A549 (cell line): ENCODE measurements at regions not wholly inside any gene's neighbourhood (a gene's known extent, or its start where the extent isn't known, plus 50 kb on each side); places are given as distances from the start of the nearest gene placed in this dataset.

Source experiments
- ATAC-seq, 2 experiments: fragments of 200-7000 bp in 1 of 2; fragments of >200 bp in 1 of 2; cut with Nextera tagmentation in 1 of 2; cut with Tn5 transposase in 1 of 2; 3 replicates each; pipeline versions ENCODE4 v1.8.0 to v1.9.1; 2018 to 2020; ENCODE audit warnings: mild to moderate bottlenecking in 1 of 2, moderate library complexity in 1 of 2
- CTCF ChIA-PET: fragments of 300-600 bp; sonication (Branson Sonifier 250); formaldehyde crosslinking; extraction: SDS; loops from one replicate; lab custom pipeline; 2021; ENCODE audit warnings: antibody characterized with exemption, inconsistent platforms; lab: Yijun Ruan, JAX
- POLR2A ChIA-PET: fragments of 350-600 bp; formaldehyde crosslinking; extraction: SDS; loops from one replicate; lab custom pipeline; 2021; ENCODE audit warnings: antibody characterized with exemption, inconsistent platforms; lab: Yijun Ruan, JAX
- DNase-seq, 2 experiments: peaks; one replicate each; pipeline versions ENCODE4 v3.0.0 to v3.0.0-alpha.2; 2011 to 2016; ENCODE audit warnings: low read depth in 1 of 2, low spot score in 1 of 2
- FAIRE-seq: peaks from 2 replicates; lab custom pipeline; 2011; peaks lifted over from hg19 to GRCh38; lab: Jason Lieb, UNC
- H3K27ac ChIP-seq, 2 experiments: fragments of >200 bp; sonication (Bioruptor Twin); formaldehyde crosslinking; 3 replicates each; pipeline ENCODE4 v1.5.1; 2016 to 2017
- H3K4me1 ChIP-seq: fragments of >200 bp; sonication (Bioruptor Twin); formaldehyde crosslinking; 3 replicates; pipeline ENCODE4 v1.6.1; 2016
- H3K4me2 ChIP-seq: fragments of >200 bp; sonication (Bioruptor Twin); formaldehyde crosslinking; 3 replicates; pipeline ENCODE4 v1.6.1; 2016
- H3K4me3 ChIP-seq: fragments of >200 bp; sonication (Bioruptor Twin); formaldehyde crosslinking; 3 replicates; pipeline ENCODE4 v1.5.1; 2016
- H3K9me3 ChIP-seq: fragments of >200 bp; sonication (Bioruptor Twin); formaldehyde crosslinking; 3 replicates; pipeline ENCODE4 v1.6.1; 2016
- CBX2 ChIP-seq: fragments of 200-600 bp; sonication (generic); IDR thresholded peaks from 2 replicates; pipeline ENCODE4 v1.6.1; 2016; ENCODE audit warnings: low read depth, mild to moderate bottlenecking, borderline replicate concordance
- HEYL ChIP-seq: fragments of 250-450 bp; sonication (Bioruptor Pico); IDR thresholded peaks from 2 replicates; pipeline ENCODE4 v1.8.0; 2021; ENCODE audit warnings: mild to moderate bottlenecking, moderate library complexity
- HOXB13 ChIP-seq: fragments of 250-450 bp; sonication (Bioruptor Pico); IDR thresholded peaks from 2 replicates; pipeline ENCODE4 v1.5.0; 2020; ENCODE audit warnings: low read depth, mild to moderate bottlenecking, moderate library complexity
- HOXB5 ChIP-seq: fragments of 250-450 bp; sonication (Bioruptor Pico); IDR thresholded peaks from 2 replicates; pipeline ENCODE4 v1.5.0; 2020; ENCODE audit warnings: mild to moderate bottlenecking, moderate library complexity
- JUN ChIP-seq, 2 experiments: fragments of >200 bp; sonication (Bioruptor Twin); formaldehyde crosslinking; IDR thresholded peaks; 2 replicates in 1 of 2; 3 replicates in 1 of 2; pipeline ENCODE4 v1.6.1; 2016 to 2017
- JUNB ChIP-seq: fragments of >200 bp; sonication (Bioruptor Twin); formaldehyde crosslinking; IDR thresholded peaks from 2 replicates; pipeline ENCODE4 v1.6.1; 2016
- KDM1A ChIP-seq: fragments of 200-600 bp; sonication (generic); IDR thresholded peaks from 2 replicates; pipeline ENCODE4 v1.6.1; 2016; ENCODE audit warnings: low read depth, mild to moderate bottlenecking
- MAFK ChIP-seq: fragments of 450-650 bp; IDR thresholded peaks from 2 replicates; pipeline ENCODE4 v1.6.1; 2014; ENCODE audit not compliant: partially characterized antibody
- NFE2L2 ChIP-seq: fragments of 150-350 bp; conservative IDR thresholded peaks from 2 replicates; pipeline ENCODE4 v1.6.1; 2014; ENCODE audit warnings: low read length
- NR3C1 ChIP-seq: fragments of >200 bp; sonication (Bioruptor Twin); formaldehyde crosslinking; IDR thresholded peaks from 3 replicates; pipeline ENCODE4 v1.6.1; 2017
- RAD21 ChIP-seq, 2 experiments: fragments of >200 bp in 1 of 2; sonication (Bioruptor Twin) in 1 of 2; formaldehyde crosslinking in 1 of 2; IDR thresholded peaks in 1 of 2; conservative IDR thresholded peaks in 1 of 2; 2 replicates in 1 of 2; 3 replicates in 1 of 2; pipeline ENCODE4 v1.6.1; 2012 to 2018; ENCODE audit warnings: inconsistent platforms in 1 of 2
- RARB ChIP-seq: fragments of 250-450 bp; sonication (Bioruptor Pico); IDR thresholded peaks from 2 replicates; pipeline ENCODE4 v1.8.0; 2021; ENCODE audit warnings: mild to moderate bottlenecking, moderate library complexity
- RFX5 ChIP-seq: fragments of 450-650 bp; IDR thresholded peaks from 2 replicates; pipeline ENCODE4 v1.7.1; 2014; ENCODE audit warnings: antibody characterized with exemption, mild to moderate bottlenecking, moderate library complexity
- RNF2 ChIP-seq: fragments of 200-600 bp; sonication (generic); IDR thresholded peaks from 2 replicates; pipeline ENCODE4 v1.6.1; 2016; ENCODE audit warnings: low read depth, mild to moderate bottlenecking, antibody characterized with exemption, moderate library complexity, borderline replicate concordance
- WGBS: methylation state at CpG from one replicate; pipeline ENCODE4 v1.1.6; 2017; ENCODE audit errors: missing lambda C conversion rate; 5-methylcytosine and 5-hydroxymethylcytosine counted together
- TF ChIP-seq, protein P1 (sequence below): fragments of >200 bp; sonication (Bioruptor Twin); formaldehyde crosslinking; IDR thresholded peaks from 3 replicates; pipeline ENCODE4 v1.5.1; 2016
- TF ChIP-seq, protein P2 (sequence below): fragments of 450-650 bp; IDR thresholded peaks from 2 replicates; pipeline ENCODE4 v1.6.1; 2014; ENCODE audit warnings: antibody characterized with exemption
- TF ChIP-seq, protein P3 (sequence below): IDR thresholded peaks from 2 replicates; pipeline ENCODE4 v1.6.1; 2012
- TF ChIP-seq, protein P4 (sequence below): fragments of >200 bp; sonication (Bioruptor Twin); formaldehyde crosslinking; IDR thresholded peaks from 3 replicates; pipeline ENCODE4 v1.6.1; 2016
- TF ChIP-seq, protein P5 (sequence below): IDR thresholded peaks from 2 replicates; pipeline ENCODE4 v1.6.1; 2012; ENCODE audit warnings: low read depth, borderline replicate concordance
- TF ChIP-seq, protein P6 (sequence below): IDR thresholded peaks from 2 replicates; pipeline ENCODE4 v1.6.1; 2012
- TF ChIP-seq, protein P7 (sequence below): fragments of 250-450 bp; sonication (Bioruptor Pico); IDR thresholded peaks from 2 replicates; pipeline ENCODE4 v1.5.0; 2020; ENCODE audit warnings: low read depth, mild to moderate bottlenecking, moderate library complexity

DNA sequence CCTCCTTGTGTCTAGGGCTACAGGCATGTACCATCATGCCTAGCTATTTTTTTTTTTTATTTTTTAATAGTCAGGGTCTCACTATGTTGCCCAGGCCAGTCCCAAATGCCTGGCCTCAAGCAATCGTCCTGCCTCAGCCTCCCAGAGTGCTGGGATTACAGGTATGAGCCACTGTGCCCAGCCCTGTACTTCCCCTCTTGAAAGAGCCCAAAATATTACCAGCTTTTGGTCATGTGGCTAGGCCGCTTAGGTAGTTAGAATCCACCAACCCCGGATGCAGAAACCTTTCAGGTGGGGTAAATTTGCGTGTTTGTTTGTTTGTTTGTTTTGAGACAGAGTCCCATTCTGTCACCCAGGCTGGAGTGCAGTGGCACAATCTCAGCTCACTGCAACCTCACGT, 132.8 kb upstream of the C2CD4B start:
- H3K9me3 ChIP-seq: no peaks in the 10 kb centered on the region
- WGBS: 55% methylated on average over 5 of the region's 5 CpGs
- no peaks in the 10 kb centered on the region for H3K4me1 ChIP-seq
- H3K4me3 ChIP-seq: no peak overlapping the region
- POLR2A ChIA-PET: no interaction called here
- TF ChIP-seq RARB (CRISPR knock-in tag) (no peak), KDM1A (no peak), RNF2 (no peak)
- no peak for ATAC-seq
- no peak overlapping the region for H3K4me2 ChIP-seq
- DNase-seq: no peak
- no peak overlapping the region for H3K27ac ChIP-seq
- no peak for FAIRE-seq
- CTCF ChIA-PET: interaction anchor here (0.6 to 3.4 kb wide), 3 partner anchors 9 to 47 kb away, joined by 4 to 38 read pairs (median 7); no protein-coding TSS in a partner anchor

DNA sequence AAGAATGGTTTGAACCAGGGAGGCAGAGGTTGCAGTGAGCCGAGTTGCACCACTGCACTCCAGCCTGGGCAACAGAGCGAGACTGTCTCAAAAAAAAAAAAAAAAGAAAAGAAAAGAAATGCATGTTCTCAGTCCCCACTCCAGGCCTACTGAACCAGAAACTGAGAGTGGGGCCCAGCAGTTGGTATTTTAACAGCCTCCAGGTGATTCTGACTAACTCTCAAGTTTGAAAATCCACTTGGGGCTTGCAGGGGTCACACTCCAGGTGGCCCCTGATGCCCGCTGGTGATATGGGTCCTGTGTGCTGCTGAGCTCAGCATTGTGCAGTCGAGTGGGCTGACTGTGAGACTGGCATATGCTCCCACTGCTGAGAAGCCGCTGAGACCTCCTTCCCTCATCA, 133.7 kb upstream of the C2CD4B start:
- CTCF ChIA-PET: interaction anchor here (1.2 to 3.4 kb wide), 3 partner anchors 8 to 45 kb away, joined by 3 to 38 read pairs (median 7); no protein-coding TSS in a partner anchor

More for the DNA sequence above, 133.7 kb upstream of the C2CD4B start:
- no peak overlapping the region for H3K4me3 ChIP-seq
- POLR2A ChIA-PET: no interaction called here
- 40% methylated on average over 5 of the region's 5 CpGs for WGBS
- FAIRE-seq (no peak), DNase-seq (no peak), ATAC-seq (no peak)
- H3K4me1 ChIP-seq: no peaks in the 10 kb centered on the region
- H3K27ac ChIP-seq: no peak overlapping the region
- H3K9me3 ChIP-seq: no peaks in the 10 kb centered on the region
- TF ChIP-seq, protein P1, sequence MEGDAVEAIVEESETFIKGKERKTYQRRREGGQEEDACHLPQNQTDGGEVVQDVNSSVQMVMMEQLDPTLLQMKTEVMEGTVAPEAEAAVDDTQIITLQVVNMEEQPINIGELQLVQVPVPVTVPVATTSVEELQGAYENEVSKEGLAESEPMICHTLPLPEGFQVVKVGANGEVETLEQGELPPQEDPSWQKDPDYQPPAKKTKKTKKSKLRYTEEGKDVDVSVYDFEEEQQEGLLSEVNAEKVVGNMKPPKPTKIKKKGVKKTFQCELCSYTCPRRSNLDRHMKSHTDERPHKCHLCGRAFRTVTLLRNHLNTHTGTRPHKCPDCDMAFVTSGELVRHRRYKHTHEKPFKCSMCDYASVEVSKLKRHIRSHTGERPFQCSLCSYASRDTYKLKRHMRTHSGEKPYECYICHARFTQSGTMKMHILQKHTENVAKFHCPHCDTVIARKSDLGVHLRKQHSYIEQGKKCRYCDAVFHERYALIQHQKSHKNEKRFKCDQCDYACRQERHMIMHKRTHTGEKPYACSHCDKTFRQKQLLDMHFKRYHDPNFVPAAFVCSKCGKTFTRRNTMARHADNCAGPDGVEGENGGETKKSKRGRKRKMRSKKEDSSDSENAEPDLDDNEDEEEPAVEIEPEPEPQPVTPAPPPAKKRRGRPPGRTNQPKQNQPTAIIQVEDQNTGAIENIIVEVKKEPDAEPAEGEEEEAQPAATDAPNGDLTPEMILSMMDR: no peak
- TF ChIP-seq CBX2: no peak
- TF ChIP-seq, protein P2, sequence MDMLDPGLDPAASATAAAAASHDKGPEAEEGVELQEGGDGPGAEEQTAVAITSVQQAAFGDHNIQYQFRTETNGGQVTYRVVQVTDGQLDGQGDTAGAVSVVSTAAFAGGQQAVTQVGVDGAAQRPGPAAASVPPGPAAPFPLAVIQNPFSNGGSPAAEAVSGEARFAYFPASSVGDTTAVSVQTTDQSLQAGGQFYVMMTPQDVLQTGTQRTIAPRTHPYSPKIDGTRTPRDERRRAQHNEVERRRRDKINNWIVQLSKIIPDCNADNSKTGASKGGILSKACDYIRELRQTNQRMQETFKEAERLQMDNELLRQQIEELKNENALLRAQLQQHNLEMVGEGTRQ: no peak
- TF ChIP-seq, protein P3, sequence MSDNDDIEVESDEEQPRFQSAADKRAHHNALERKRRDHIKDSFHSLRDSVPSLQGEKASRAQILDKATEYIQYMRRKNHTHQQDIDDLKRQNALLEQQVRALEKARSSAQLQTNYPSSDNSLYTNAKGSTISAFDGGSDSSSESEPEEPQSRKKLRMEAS: no peak
- TF ChIP-seq JUN (IDR thresholded peaks at IDR 0.05): no peak
- TF ChIP-seq HOXB5 (CRISPR knock-in tag): no peak
- TF ChIP-seq RNF2: no peak
- TF ChIP-seq RFX5: no peak
- no peak for TF ChIP-seq NFE2L2
- TF ChIP-seq, protein P4, sequence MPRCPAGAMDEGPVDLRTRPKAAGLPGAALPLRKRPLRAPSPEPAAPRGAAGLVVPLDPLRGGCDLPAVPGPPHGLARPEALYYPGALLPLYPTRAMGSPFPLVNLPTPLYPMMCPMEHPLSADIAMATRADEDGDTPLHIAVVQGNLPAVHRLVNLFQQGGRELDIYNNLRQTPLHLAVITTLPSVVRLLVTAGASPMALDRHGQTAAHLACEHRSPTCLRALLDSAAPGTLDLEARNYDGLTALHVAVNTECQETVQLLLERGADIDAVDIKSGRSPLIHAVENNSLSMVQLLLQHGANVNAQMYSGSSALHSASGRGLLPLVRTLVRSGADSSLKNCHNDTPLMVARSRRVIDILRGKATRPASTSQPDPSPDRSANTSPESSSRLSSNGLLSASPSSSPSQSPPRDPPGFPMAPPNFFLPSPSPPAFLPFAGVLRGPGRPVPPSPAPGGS: no peak
- no peak for TF ChIP-seq NR3C1
- TF ChIP-seq RAD21 (conservative IDR thresholded peaks at IDR 0.05 in 1 of 2, IDR thresholded peaks at IDR 0.05 in 1 of 2): no peak
- no peak for TF ChIP-seq JUNB
- no peak for TF ChIP-seq MAFK
- TF ChIP-seq, protein P5, sequence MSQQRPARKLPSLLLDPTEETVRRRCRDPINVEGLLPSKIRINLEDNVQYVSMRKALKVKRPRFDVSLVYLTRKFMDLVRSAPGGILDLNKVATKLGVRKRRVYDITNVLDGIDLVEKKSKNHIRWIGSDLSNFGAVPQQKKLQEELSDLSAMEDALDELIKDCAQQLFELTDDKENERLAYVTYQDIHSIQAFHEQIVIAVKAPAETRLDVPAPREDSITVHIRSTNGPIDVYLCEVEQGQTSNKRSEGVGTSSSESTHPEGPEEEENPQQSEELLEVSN: no peak
- no peak for TF ChIP-seq HEYL (CRISPR knock-in tag)
- TF ChIP-seq, protein P6, sequence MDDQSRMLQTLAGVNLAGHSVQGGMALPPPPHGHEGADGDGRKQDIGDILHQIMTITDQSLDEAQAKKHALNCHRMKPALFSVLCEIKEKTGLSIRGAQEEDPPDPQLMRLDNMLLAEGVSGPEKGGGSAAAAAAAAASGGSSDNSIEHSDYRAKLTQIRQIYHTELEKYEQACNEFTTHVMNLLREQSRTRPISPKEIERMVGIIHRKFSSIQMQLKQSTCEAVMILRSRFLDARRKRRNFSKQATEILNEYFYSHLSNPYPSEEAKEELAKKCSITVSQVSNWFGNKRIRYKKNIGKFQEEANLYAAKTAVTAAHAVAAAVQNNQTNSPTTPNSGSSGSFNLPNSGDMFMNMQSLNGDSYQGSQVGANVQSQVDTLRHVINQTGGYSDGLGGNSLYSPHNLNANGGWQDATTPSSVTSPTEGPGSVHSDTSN: no peak
- TF ChIP-seq, protein P7, sequence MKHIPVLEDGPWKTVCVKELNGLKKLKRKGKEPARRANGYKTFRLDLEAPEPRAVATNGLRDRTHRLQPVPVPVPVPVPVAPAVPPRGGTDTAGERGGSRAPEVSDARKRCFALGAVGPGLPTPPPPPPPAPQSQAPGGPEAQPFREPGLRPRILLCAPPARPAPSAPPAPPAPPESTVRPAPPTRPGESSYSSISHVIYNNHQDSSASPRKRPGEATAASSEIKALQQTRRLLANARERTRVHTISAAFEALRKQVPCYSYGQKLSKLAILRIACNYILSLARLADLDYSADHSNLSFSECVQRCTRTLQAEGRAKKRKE: no peak
- no peak for TF ChIP-seq HOXB13 (CRISPR knock-in tag)
- H3K4me2 ChIP-seq: no peak overlapping the region
